K562 (cell line): ENCODE measurements at regions not wholly inside any gene's neighbourhood (a gene's known extent, or its start where the extent isn't known, plus 50 kb on each side); places are given as distances from the start of the nearest gene placed in this dataset.

Experiments
- ATAC-seq: fragments of 200-7000 bp; cut with Tn5 transposase; 3 replicates; pipeline ENCODE4 v1.9.1; 2020; ENCODE audit warnings: moderate library complexity
- BruUV-seq: library from RNA; stranded (reverse); fragments of 400-500 nt; replicated peaks from 2 replicates; lab custom pipeline; 2021; lab: Mats Ljungman, UMichigan
- CTCF ChIA-PET: fragments of 300-600 bp; formaldehyde crosslinking; extraction: SDS; loops from one replicate; lab custom pipeline; 2021; ENCODE audit warnings: low intra/inter-chr PET ratio; lab: Yijun Ruan, JAX
- POLR2A ChIA-PET: fragments of 300-600, 350-650 bp; sonication (Branson Sonifier 250); formaldehyde crosslinking; extraction: SDS; loops from one replicate; lab custom pipeline; 2021; ENCODE audit warnings: antibody characterized with exemption, inconsistent platforms; lab: Yijun Ruan, JAX
- DNase-seq, 4 experiments: peaks; one replicate each; pipeline versions ENCODE4 v3.0.0 to v3.0.0-alpha.2; 2011 to 2018; ENCODE audit warnings: low spot score in 3 of 4, mixed read lengths in 3 of 4; ENCODE audit errors: extremely low read depth in 1 of 4
- FAIRE-seq: peaks from 2 replicates; lab custom pipeline; 2011; peaks lifted over from hg19 to GRCh38; lab: Jason Lieb, UNC
- H2AFZ ChIP-seq: 2 replicates; pipeline ENCODE4 v1.6.0; 2011; ENCODE audit warnings: low read depth, low read length, control low read depth, inconsistent platforms
- H3K27ac ChIP-seq: fragments of 200-600 bp; 3 replicates; pipeline ENCODE4 v1.8.0; 2011; ENCODE audit warnings: low read depth, mild to moderate bottlenecking, control low read depth, inconsistent platforms, low read length, moderate library complexity, mixed read lengths; ENCODE audit errors: extremely low read depth
- H3K27me3 ChIP-seq, 2 experiments: fragments of 300-600 bp in 1 of 2; 2 replicates in 1 of 2; 3 replicates in 1 of 2; pipeline versions ENCODE4 v1.6.0 to v1.8.0; 2011; ENCODE audit warnings: inconsistent platforms in 2 of 2, low read length in 2 of 2, mild to moderate bottlenecking in 1 of 2, mixed read lengths in 1 of 2, moderate library complexity in 1 of 2; ENCODE audit not compliant: control insufficient read depth in 2 of 2, insufficient read depth in 2 of 2
- H3K36me3 ChIP-seq: fragments of 300-600 bp; 3 replicates; pipeline ENCODE4 v1.8.0; 2011; ENCODE audit warnings: mild to moderate bottlenecking, low read length, inconsistent platforms; ENCODE audit not compliant: control insufficient read depth, insufficient read depth
- H3K4me1 ChIP-seq, 2 experiments: fragments of 200-600 bp in 1 of 2; replicated peaks in 1 of 2; 2 replicates in 1 of 2; 3 replicates in 1 of 2; pipeline versions ENCODE4 v1.5.1 to v1.8.0; 2011; ENCODE audit warnings: inconsistent platforms in 2 of 2, low read length in 2 of 2, mild to moderate bottlenecking in 1 of 2, mixed read lengths in 1 of 2, moderate library complexity in 1 of 2; ENCODE audit not compliant: control insufficient read depth in 2 of 2, insufficient read depth in 2 of 2
- H3K4me2 ChIP-seq: 2 replicates; pipeline ENCODE4 v1.6.1; 2011; ENCODE audit warnings: low read length, control low read depth, inconsistent platforms, mixed read lengths; ENCODE audit not compliant: insufficient read depth
- H3K4me3 ChIP-seq: fragments of 200-600 bp; sonication (generic), shearing (Covaris generic); 2 replicates; pipeline ENCODE4 v1.5.1; 2016; ENCODE audit warnings: control low read depth, inconsistent platforms
- H3K79me2 ChIP-seq: fragments of 200-600 bp; 3 replicates; pipeline ENCODE4 v1.8.0; 2011; ENCODE audit warnings: low read length, inconsistent platforms; ENCODE audit not compliant: control insufficient read depth, insufficient read depth
- H3K9ac ChIP-seq, 2 experiments: 2 replicates each; pipeline versions ENCODE4 v1.6.0 to v1.6.1; 2011; ENCODE audit warnings: low read depth in 2 of 2, low read length in 2 of 2, control low read depth in 1 of 2, inconsistent platforms in 1 of 2, mild to moderate bottlenecking in 1 of 2, mixed read lengths in 1 of 2; ENCODE audit not compliant: insufficient read depth in 1 of 2
- H3K9me1 ChIP-seq: one replicate; pipeline ENCODE4 v1.6.0; 2011; ENCODE audit warnings: inconsistent platforms, mild to moderate bottlenecking, low read length, moderate library complexity; ENCODE audit not compliant: control insufficient read depth, insufficient read depth
- H3K9me3 ChIP-seq: replicated peaks from 2 replicates; pipeline ENCODE4 v1.5.1; 2011; ENCODE audit warnings: low read depth, low read length, inconsistent platforms; ENCODE audit not compliant: control insufficient read depth, insufficient read depth
- H4K20me1 ChIP-seq: replicated peaks from 2 replicates; pipeline ENCODE4 v1.6.1; 2011; ENCODE audit warnings: low read length, inconsistent platforms, mixed read lengths; ENCODE audit not compliant: control insufficient read depth, insufficient read depth
- CHCHD3 ChIP-seq: fragments of 250-450 bp; sonication (Bioruptor Pico); IDR thresholded peaks from 2 replicates; pipeline ENCODE4 v2.1.2; 2022; ENCODE audit warnings: mild to moderate bottlenecking
- ETV5 ChIP-seq: sonication (generic); formaldehyde crosslinking; IDR thresholded peaks from 2 replicates; pipeline ENCODE4 v1.4.0; 2020; ENCODE audit warnings: low read depth, mild to moderate bottlenecking, missing genetic modification reagents
- ILF3 ChIP-seq: fragments of 450-650 bp; IDR thresholded peaks from 2 replicates; pipeline ENCODE4 v1.6.1; 2018; ENCODE audit warnings: antibody characterized with exemption, mild to moderate bottlenecking, moderate library complexity, borderline replicate concordance
- MYC ChIP-seq, 2 experiments: fragments of 250-450 bp in 1 of 2; sonication (Bioruptor Pico) in 1 of 2; IDR thresholded peaks; 2 replicates each; pipeline versions ENCODE4 v1.5.1 to v1.6.1; 2012 to 2021; ENCODE audit warnings: low read depth in 2 of 2, borderline replicate concordance in 1 of 2, improper control_type of control experiment in 1 of 2, low read length in 1 of 2, mild to moderate bottlenecking in 1 of 2, moderate library complexity in 1 of 2
- NONO ChIP-seq, 2 experiments: fragments of 200-400 bp in 1 of 2; fragments of 450-650 bp in 1 of 2; formaldehyde crosslinking in 1 of 2; IDR thresholded peaks; 2 replicates each; pipeline ENCODE4 v1.6.1; 2017; ENCODE audit warnings: low read depth in 2 of 2, mild to moderate bottlenecking in 2 of 2, moderate library complexity in 2 of 2, low read length in 1 of 2
- NR2C1 ChIP-seq, 2 experiments: fragments of 450-650 bp; IDR thresholded peaks; 2 replicates each; pipeline ENCODE4 v1.6.1; 2017; ENCODE audit warnings: mild to moderate bottlenecking in 2 of 2, antibody characterized with exemption in 1 of 2, inconsistent platforms in 1 of 2, missing compliant biosample characterization in 1 of 2, missing genetic modification characterization in 1 of 2
- PCBP2 ChIP-seq: fragments of 200-400 bp; formaldehyde crosslinking; IDR thresholded peaks from 2 replicates; pipeline ENCODE4 v1.6.1; 2018; ENCODE audit warnings: low read length, low read depth, mild to moderate bottlenecking, moderate library complexity; ENCODE audit not compliant: poor library complexity, severe bottlenecking
- SMARCB1 ChIP-seq: IDR thresholded peaks from 2 replicates; pipeline ENCODE4 v1.6.1; 2011; ENCODE audit warnings: improper control_type of control experiment, low read depth; ENCODE audit not compliant: insufficient read length
- ZNF124 ChIP-seq: sonication (generic); formaldehyde crosslinking; IDR thresholded peaks from 2 replicates; pipeline ENCODE4 v1.8.1; 2022; ENCODE audit warnings: missing genetic modification reagents
- ZNF449 ChIP-seq: fragments of 250-450 bp; sonication (Bioruptor Pico); IDR thresholded peaks from 2 replicates; pipeline ENCODE4 v1.8.0; 2022; ENCODE audit warnings: moderate library complexity, mild to moderate bottlenecking, inconsistent platforms
- ZNF707 ChIP-seq: fragments of 250-450 bp; sonication (Bioruptor Pico); conservative IDR thresholded peaks from 2 replicates; pipeline ENCODE4 v1.8.0; 2022; ENCODE audit warnings: inconsistent platforms, mild to moderate bottlenecking, moderate library complexity
- WGBS: fragments of 100-300 bp; shearing (Covaris generic); methylation state at CpG from one replicate; pipeline ENCODE4 v1.1.6; 2016; ENCODE audit warnings: low coverage, mixed read lengths; ENCODE audit not compliant: insufficient coverage; ENCODE audit errors: missing lambda C conversion rate; 5-methylcytosine and 5-hydroxymethylcytosine counted together
- in situ Hi-C: fragments of 300-500 bp; cut with MboI; formaldehyde crosslinking; loops from 4 replicates; pipeline ENCODE4 v1.15.0; 2018; ENCODE audit warnings: inconsistent platforms, mixed read lengths
- intact Hi-C: fragments of 100-400 bp; cut with micrococcal nuclease; formaldehyde crosslinking; loops from 2 replicates; pipeline ENCODE4 v1.14.2; 2022
- TF ChIP-seq, protein P1 (sequence below): fragments of 250-450 bp; sonication (Bioruptor Pico); IDR thresholded peaks from 2 replicates; pipeline ENCODE4 v1.5.0; 2022; ENCODE audit warnings: mild to moderate bottlenecking
- TF ChIP-seq, protein P2 (sequence below): fragments of 450-650 bp; formaldehyde crosslinking; IDR thresholded peaks from 2 replicates; pipeline ENCODE4 v1.4.0; 2022; ENCODE audit warnings: mild to moderate bottlenecking, moderate library complexity

DNA sequence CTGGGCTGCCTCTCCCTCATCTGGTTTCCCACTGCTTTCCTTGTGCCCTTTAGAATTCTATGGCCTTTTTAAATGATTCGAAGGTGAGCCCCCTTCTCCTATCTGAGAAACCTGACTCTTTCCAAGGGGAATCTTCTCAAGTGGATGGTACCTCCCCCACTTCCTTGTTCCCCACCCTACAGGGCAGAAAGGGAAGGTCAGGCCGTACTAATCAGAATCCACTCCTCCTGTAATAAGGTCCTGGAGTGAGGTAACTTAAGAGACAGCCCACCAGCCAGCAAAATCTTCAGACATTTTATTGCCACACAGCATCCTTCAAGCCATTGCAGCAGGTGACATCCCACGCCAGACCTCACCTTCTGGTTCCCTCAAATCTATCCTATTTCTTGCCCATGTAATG lies 84.5 kb downstream of the MINAR1 start:
- no peak for TF ChIP-seq PCBP2
- no peak for TF ChIP-seq NR2C1 (IDR thresholded peaks at IDR 0.05)
- TF ChIP-seq NR2C1 (tag; IDR thresholded peaks at IDR 0.05): no peak
- TF ChIP-seq SMARCB1: no peak
- no peak for TF ChIP-seq ZNF707 (CRISPR knock-in tag)
- TF ChIP-seq ILF3: no peak
- TF ChIP-seq, protein P1, sequence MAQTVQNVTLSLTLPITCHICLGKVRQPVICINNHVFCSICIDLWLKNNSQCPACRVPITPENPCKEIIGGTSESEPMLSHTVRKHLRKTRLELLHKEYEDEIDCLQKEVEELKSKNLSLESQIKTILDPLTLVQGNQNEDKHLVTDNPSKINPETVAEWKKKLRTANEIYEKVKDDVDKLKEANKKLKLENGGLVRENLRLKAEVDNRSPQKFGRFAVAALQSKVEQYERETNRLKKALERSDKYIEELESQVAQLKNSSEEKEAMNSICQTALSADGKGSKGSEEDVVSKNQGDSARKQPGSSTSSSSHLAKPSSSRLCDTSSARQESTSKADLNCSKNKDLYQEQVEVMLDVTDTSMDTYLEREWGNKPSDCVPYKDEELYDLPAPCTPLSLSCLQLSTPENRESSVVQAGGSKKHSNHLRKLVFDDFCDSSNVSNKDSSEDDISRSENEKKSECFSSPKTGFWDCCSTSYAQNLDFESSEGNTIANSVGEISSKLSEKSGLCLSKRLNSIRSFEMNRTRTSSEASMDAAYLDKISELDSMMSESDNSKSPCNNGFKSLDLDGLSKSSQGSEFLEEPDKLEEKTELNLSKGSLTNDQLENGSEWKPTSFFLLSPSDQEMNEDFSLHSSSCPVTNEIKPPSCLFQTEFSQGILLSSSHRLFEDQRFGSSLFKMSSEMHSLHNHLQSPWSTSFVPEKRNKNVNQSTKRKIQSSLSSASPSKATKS (CRISPR knock-in tag): no peak
- no peak for TF ChIP-seq ZNF124
- no peak for TF ChIP-seq CHCHD3 (CRISPR knock-in tag)
- no peak for TF ChIP-seq NONO (IDR thresholded peaks at IDR 0.05; ENCODE audit: low read depth in 2 of 2, low read length in 1 of 2)
- TF ChIP-seq, protein P2, sequence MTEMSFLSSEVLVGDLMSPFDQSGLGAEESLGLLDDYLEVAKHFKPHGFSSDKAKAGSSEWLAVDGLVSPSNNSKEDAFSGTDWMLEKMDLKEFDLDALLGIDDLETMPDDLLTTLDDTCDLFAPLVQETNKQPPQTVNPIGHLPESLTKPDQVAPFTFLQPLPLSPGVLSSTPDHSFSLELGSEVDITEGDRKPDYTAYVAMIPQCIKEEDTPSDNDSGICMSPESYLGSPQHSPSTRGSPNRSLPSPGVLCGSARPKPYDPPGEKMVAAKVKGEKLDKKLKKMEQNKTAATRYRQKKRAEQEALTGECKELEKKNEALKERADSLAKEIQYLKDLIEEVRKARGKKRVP (CRISPR knock-in tag): no peak
- no peak for TF ChIP-seq MYC (IDR thresholded peaks at IDR 0.05; ENCODE audit: low read depth, low read length)
- no peak for TF ChIP-seq MYC (CRISPR knock-in tag; IDR thresholded peaks at IDR 0.05; ENCODE audit: borderline replicate concordance, low read depth)
- no peak for TF ChIP-seq ETV5
- no peak for TF ChIP-seq ZNF449
- TF ChIP-seq, all 486 proteins: peak for 0
- ChIA-PET CTCF (no interaction called here), POLR2A (no interaction called here)
- DNase-seq (no peak), FAIRE-seq (no peak), ATAC-seq (no peak)
- Histone ChIP-seq H2AFZ (no peak overlapping the region), H3K4me1 (no peaks in the 10 kb centered on the region), H4K20me1 (no peaks in the 10 kb centered on the region; the same call in 1 of the 2 replicates), H3K9ac (no peak overlapping the region), H3K27ac (no peak overlapping the region), H3K36me3 (no peaks in the 10 kb centered on the region), H3K27me3 (peaks cover 0 to 2% of the 10 kb centered on the region in 2 experiments; a peak in 2 of 5 replicates), H3K79me2 (no peaks in the 10 kb centered on the region), H3K4me3 (no peak overlapping the region), H3K4me2 (no peak overlapping the region), H3K9me3 (no peaks in the 10 kb centered on the region), H3K9me1 (no peaks in the 10 kb centered on the region)
- no TSS peak for BruUV-seq
- intact Hi-C loops: no loop called here
- WGBS: 0% methylated on average over 3 of the region's 3 CpGs
- in situ Hi-C loops: no loop called here
